SK-N-SH (cell line): ENCODE measurements at regions not wholly inside any gene's neighbourhood (a gene's known extent, or its start where the extent isn't known, plus 50 kb on each side); places are given as distances from the start of the nearest gene placed in this dataset.

Experiments
- CTCF ChIA-PET: fragments of 300-600, 350-600 bp; formaldehyde crosslinking; extraction: SDS; loops from one replicate; lab custom pipeline; 2021; lab: Yijun Ruan, JAX
- POLR2A ChIA-PET: fragments of 350-600 bp; sonication (Branson Sonifier 250); formaldehyde crosslinking; extraction: SDS; loops from one replicate; lab custom pipeline; 2020; ENCODE audit warnings: antibody characterized with exemption, inconsistent platforms; lab: Yijun Ruan, JAX
- DNase-seq: peaks from one replicate; pipeline ENCODE4 v3.0.0; 2012
- H2AFZ ChIP-seq: fragments of 200-600 bp; sonication (generic); 2 replicates; pipeline ENCODE4 v1.8.1; 2016; ENCODE audit warnings: antibody characterized with exemption, mild to moderate bottlenecking, low read depth
- H3F3A ChIP-seq: fragments of 200-600 bp; sonication (generic); replicated peaks from 2 replicates; pipeline ENCODE3; 2016; ENCODE audit warnings: antibody characterized with exemption, mild to moderate bottlenecking; ENCODE audit not compliant: insufficient read depth
- H3K27ac ChIP-seq, 2 experiments: fragments of 200-500 bp in 1 of 2; fragments of 200-600 bp in 1 of 2; sonication (Bioruptor generic) in 1 of 2; sonication (generic), shearing (Covaris generic) in 1 of 2; 2 replicates each; pipeline versions ENCODE4 v1.5.1 to v1.6.1; 2014 to 2016; ENCODE audit warnings: low read depth in 2 of 2, inconsistent platforms in 1 of 2, low read length in 1 of 2, mild to moderate bottlenecking in 1 of 2, mixed read lengths in 1 of 2
- H3K27me3 ChIP-seq: fragments of 200-600 bp; sonication (generic), shearing (Covaris generic); 2 replicates; pipeline ENCODE4 v1.6.1; 2016; ENCODE audit warnings: mixed run types; ENCODE audit not compliant: insufficient read depth
- H3K36me3 ChIP-seq, 2 experiments: fragments of 200-500 bp in 1 of 2; fragments of 200-600 bp in 1 of 2; sonication (Bioruptor generic) in 1 of 2; sonication (generic) in 1 of 2; replicated peaks in 1 of 2; 2 replicates each; pipeline versions ENCODE3 to v1.5.1; 2014 to 2016; ENCODE audit warnings: low read length in 1 of 2, mild to moderate bottlenecking in 1 of 2; ENCODE audit not compliant: insufficient read depth in 2 of 2, control insufficient read depth in 1 of 2
- H3K4me1 ChIP-seq, 2 experiments: fragments of 200-500 bp in 1 of 2; fragments of 200-600 bp in 1 of 2; sonication (Bioruptor generic) in 1 of 2; sonication (generic), shearing (Covaris generic) in 1 of 2; 2 replicates each; pipeline versions ENCODE4 v1.5.1 to v1.6.1; 2014 to 2016; ENCODE audit warnings: low read depth in 1 of 2, low read length in 1 of 2, mixed run types in 1 of 2; ENCODE audit not compliant: insufficient read depth in 2 of 2, control insufficient read depth in 1 of 2
- H3K4me2 ChIP-seq: fragments of 200-600 bp; sonication (generic), shearing (Covaris generic); 2 replicates; pipeline ENCODE4 v1.6.1; 2017; ENCODE audit warnings: mixed run types
- H3K4me3 ChIP-seq, 2 experiments: fragments of 200-500 bp in 1 of 2; fragments of 200-600 bp in 1 of 2; sonication (Bioruptor generic) in 1 of 2; sonication (generic), shearing (Covaris generic) in 1 of 2; 2 replicates each; pipeline versions ENCODE4 v1.5.1 to v1.8.1; 2014 to 2016; ENCODE audit warnings: low read depth in 2 of 2, inconsistent platforms in 1 of 2, low read length in 1 of 2, mild to moderate bottlenecking in 1 of 2, mixed read lengths in 1 of 2, moderate library complexity in 1 of 2
- H3K79me2 ChIP-seq: fragments of 200-600 bp; sonication (generic); 2 replicates; pipeline ENCODE4 v1.8.1; 2017; ENCODE audit warnings: mild to moderate bottlenecking; ENCODE audit not compliant: insufficient read depth
- H3K9ac ChIP-seq: fragments of 200-600 bp; sonication (generic); 2 replicates; pipeline ENCODE4 v1.6.1; 2017; ENCODE audit warnings: mixed run types
- H3K9me2 ChIP-seq: fragments of 200-600 bp; sonication (generic); 2 replicates; pipeline ENCODE4 v1.6.1; 2017; ENCODE audit warnings: mixed run types
- H3K9me3 ChIP-seq: fragments of 200-600 bp; sonication (generic); 2 replicates; pipeline ENCODE4 v1.6.1; 2017; ENCODE audit warnings: mixed run types, mild to moderate bottlenecking, moderate library complexity
- H4K20me1 ChIP-seq: fragments of 200-600 bp; sonication (generic); 2 replicates; pipeline ENCODE4 v1.6.1; 2017; ENCODE audit warnings: mild to moderate bottlenecking, mixed run types; ENCODE audit not compliant: insufficient read depth
- ELF1 ChIP-seq: IDR thresholded peaks from 2 replicates; pipeline ENCODE4 v1.4.0; 2012
- EP300 ChIP-seq, 2 experiments: IDR thresholded peaks; 2 replicates each; pipeline versions ENCODE4 v1.4.0 to v1.6.1; 2012; ENCODE audit warnings: borderline replicate concordance in 1 of 2, low read depth in 1 of 2, low read length in 1 of 2
- FOXJ3 ChIP-seq: sonication (generic); formaldehyde crosslinking; IDR thresholded peaks from 2 replicates; pipeline ENCODE4 v1.5.1; 2020; ENCODE audit warnings: mild to moderate bottlenecking, missing genetic modification reagents
- FOXM1 ChIP-seq: IDR thresholded peaks from 2 replicates; pipeline ENCODE4 v1.4.0; 2012; ENCODE audit warnings: low read depth, mild to moderate bottlenecking
- MXI1 ChIP-seq: IDR thresholded peaks from 2 replicates; pipeline ENCODE4 v1.6.1; 2012; ENCODE audit warnings: mild to moderate bottlenecking, low read depth, low read length, improper control_type of control experiment
- NFIC ChIP-seq: IDR thresholded peaks from 2 replicates; pipeline ENCODE4 v1.4.0; 2012; ENCODE audit warnings: borderline replicate concordance
- PBX3 ChIP-seq: IDR thresholded peaks from 2 replicates; pipeline ENCODE4; 2012
- POLR2AphosphoS5 ChIP-seq: IDR thresholded peaks from 2 replicates; pipeline ENCODE4 v1.6.1; 2012; ENCODE audit warnings: low read depth, low read length
- RCOR1 ChIP-seq: fragments of 150-350 bp; IDR thresholded peaks from 2 replicates; pipeline ENCODE4 v1.6.1; 2017; ENCODE audit warnings: antibody characterized with exemption, low read length
- TCF12 ChIP-seq: IDR thresholded peaks from 2 replicates; pipeline ENCODE4 v1.4.0; 2012
- YY1 ChIP-seq: IDR thresholded peaks from 2 replicates; pipeline ENCODE4 v1.4.0; 2012; ENCODE audit warnings: low read depth, mild to moderate bottlenecking
- WGBS: methylation state at CpG from one replicate; pipeline ENCODE4 v1.1.6; 2017; ENCODE audit warnings: low lambda C conversion rate; 5-methylcytosine and 5-hydroxymethylcytosine counted together
- TF ChIP-seq, protein P1 (sequence below): IDR thresholded peaks from 2 replicates; pipeline ENCODE4 v1.4.0; 2012; ENCODE audit warnings: low read depth, borderline replicate concordance
- TF ChIP-seq, protein P2 (sequence below): IDR thresholded peaks from 2 replicates; pipeline ENCODE4 v1.6.1; 2012; ENCODE audit warnings: mild to moderate bottlenecking, low read depth, low read length, moderate library complexity
- TF ChIP-seq, protein P3 (sequence below): fragments of 150-350 bp; IDR thresholded peaks from 2 replicates; pipeline ENCODE4 v1.6.1; 2016; ENCODE audit warnings: mild to moderate bottlenecking, low read depth, low read length

DNA sequence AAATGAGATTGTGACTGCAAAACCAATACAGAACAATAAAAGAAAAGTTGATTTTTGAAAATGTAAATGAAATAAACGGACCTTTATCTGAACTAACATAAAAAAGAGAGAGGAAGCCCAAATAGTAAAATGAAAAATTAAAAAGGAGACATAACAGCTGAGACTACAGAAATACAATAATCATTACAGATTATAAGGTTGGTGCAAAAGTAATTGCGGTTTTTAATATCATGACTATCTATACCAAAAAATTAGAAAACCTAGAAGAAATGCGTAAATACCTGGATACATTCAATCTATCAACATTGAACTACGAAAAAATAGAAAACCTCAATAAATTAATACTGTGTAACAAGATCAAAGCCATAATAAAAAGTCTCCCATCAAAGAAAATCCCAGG is 71.9 kb upstream of the SLCO6A1 start:
- ChIA-PET CTCF (interaction anchor here (0.7 to 1.3 kb wide), 2 partner anchors 31 to 758 kb away, joined by 3 read pairs; no protein-coding TSS in a partner anchor), POLR2A (no interaction called here)
- Histone ChIP-seq H3K4me3 (no peak overlapping the region), H3K4me1 (no peaks in the 10 kb centered on the region), H3K9ac (no peak overlapping the region), H3K27ac (no peak overlapping the region), H3K9me2 (no peaks in the 10 kb centered on the region), H3K9me3 (no peaks in the 10 kb centered on the region), H3K36me3 (no peaks in the 10 kb centered on the region), H3K4me2 (no peak overlapping the region), H3K79me2 (no peaks in the 10 kb centered on the region), H2AFZ (no peak overlapping the region), H3K27me3 (no peaks in the 10 kb centered on the region), H4K20me1 (no peaks in the 10 kb centered on the region), H3F3A (no peaks in the 10 kb centered on the region)
- DNase-seq: no peak
- TF ChIP-seq, protein P1, sequence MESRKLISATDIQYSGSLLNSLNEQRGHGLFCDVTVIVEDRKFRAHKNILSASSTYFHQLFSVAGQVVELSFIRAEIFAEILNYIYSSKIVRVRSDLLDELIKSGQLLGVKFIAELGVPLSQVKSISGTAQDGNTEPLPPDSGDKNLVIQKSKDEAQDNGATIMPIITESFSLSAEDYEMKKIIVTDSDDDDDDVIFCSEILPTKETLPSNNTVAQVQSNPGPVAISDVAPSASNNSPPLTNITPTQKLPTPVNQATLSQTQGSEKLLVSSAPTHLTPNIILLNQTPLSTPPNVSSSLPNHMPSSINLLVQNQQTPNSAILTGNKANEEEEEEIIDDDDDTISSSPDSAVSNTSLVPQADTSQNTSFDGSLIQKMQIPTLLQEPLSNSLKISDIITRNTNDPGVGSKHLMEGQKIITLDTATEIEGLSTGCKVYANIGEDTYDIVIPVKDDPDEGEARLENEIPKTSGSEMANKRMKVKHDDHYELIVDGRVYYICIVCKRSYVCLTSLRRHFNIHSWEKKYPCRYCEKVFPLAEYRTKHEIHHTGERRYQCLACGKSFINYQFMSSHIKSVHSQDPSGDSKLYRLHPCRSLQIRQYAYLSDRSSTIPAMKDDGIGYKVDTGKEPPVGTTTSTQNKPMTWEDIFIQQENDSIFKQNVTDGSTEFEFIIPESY: no peak
- no peak for TF ChIP-seq FOXJ3 (CRISPR knock-in tag)
- no peak for TF ChIP-seq YY1
- TF ChIP-seq POLR2AphosphoS5: no peak
- no peak for TF ChIP-seq FOXM1
- TF ChIP-seq ELF1: no peak
- no peak for TF ChIP-seq MXI1
- TF ChIP-seq NFIC: no peak
- TF ChIP-seq, protein P2, sequence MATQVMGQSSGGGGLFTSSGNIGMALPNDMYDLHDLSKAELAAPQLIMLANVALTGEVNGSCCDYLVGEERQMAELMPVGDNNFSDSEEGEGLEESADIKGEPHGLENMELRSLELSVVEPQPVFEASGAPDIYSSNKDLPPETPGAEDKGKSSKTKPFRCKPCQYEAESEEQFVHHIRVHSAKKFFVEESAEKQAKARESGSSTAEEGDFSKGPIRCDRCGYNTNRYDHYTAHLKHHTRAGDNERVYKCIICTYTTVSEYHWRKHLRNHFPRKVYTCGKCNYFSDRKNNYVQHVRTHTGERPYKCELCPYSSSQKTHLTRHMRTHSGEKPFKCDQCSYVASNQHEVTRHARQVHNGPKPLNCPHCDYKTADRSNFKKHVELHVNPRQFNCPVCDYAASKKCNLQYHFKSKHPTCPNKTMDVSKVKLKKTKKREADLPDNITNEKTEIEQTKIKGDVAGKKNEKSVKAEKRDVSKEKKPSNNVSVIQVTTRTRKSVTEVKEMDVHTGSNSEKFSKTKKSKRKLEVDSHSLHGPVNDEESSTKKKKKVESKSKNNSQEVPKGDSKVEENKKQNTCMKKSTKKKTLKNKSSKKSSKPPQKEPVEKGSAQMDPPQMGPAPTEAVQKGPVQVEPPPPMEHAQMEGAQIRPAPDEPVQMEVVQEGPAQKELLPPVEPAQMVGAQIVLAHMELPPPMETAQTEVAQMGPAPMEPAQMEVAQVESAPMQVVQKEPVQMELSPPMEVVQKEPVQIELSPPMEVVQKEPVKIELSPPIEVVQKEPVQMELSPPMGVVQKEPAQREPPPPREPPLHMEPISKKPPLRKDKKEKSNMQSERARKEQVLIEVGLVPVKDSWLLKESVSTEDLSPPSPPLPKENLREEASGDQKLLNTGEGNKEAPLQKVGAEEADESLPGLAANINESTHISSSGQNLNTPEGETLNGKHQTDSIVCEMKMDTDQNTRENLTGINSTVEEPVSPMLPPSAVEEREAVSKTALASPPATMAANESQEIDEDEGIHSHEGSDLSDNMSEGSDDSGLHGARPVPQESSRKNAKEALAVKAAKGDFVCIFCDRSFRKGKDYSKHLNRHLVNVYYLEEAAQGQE: no peak
- no peak for TF ChIP-seq EP300 (IDR thresholded peaks at IDR 0.05; ENCODE audit: borderline replicate concordance in 1 of 2, low read depth in 1 of 2, low read length in 1 of 2)
- no peak for TF ChIP-seq PBX3
- no peak for TF ChIP-seq RCOR1
- TF ChIP-seq TCF12: no peak
- TF ChIP-seq, protein P3, sequence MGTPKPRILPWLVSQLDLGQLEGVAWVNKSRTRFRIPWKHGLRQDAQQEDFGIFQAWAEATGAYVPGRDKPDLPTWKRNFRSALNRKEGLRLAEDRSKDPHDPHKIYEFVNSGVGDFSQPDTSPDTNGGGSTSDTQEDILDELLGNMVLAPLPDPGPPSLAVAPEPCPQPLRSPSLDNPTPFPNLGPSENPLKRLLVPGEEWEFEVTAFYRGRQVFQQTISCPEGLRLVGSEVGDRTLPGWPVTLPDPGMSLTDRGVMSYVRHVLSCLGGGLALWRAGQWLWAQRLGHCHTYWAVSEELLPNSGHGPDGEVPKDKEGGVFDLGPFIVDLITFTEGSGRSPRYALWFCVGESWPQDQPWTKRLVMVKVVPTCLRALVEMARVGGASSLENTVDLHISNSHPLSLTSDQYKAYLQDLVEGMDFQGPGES: no peak
- 46% methylated on average over 4 of the region's 4 CpGs for WGBS
